SK-N-MC (cell line): ENCODE measurements at regions not wholly inside any gene's neighbourhood (a gene's known extent, or its start where the extent isn't known, plus 50 kb on each side); places are given as distances from the start of the nearest gene placed in this dataset.
"Not testable (repeated sequence)": the region's sequence is repeated elsewhere in the genome, so short reads cannot be mapped to it uniquely, and the experiment has no call there.

Source experiments
- DNase-seq: peaks from one replicate; pipeline ENCODE4 v3.0.0-alpha.2; 2011; ENCODE audit warnings: low read depth, low spot score
- H3K27ac ChIP-seq: fragments of 200-600 bp; sonication (generic); 2 replicates; pipeline ENCODE4 v1.5.1; 2016; ENCODE audit warnings: mixed run types
- H3K36me3 ChIP-seq: fragments of 200-600 bp; sonication (generic); 2 replicates; pipeline ENCODE4 v1.6.1; 2017; ENCODE audit warnings: antibody characterized with exemption, low read length, mixed read lengths; ENCODE audit not compliant: insufficient read depth
- H3K4me3 ChIP-seq: fragments of 200-600 bp; sonication (generic); 2 replicates; pipeline ENCODE4 v1.5.1; 2016
- H3K9ac ChIP-seq: fragments of 200-600 bp; sonication (generic); 2 replicates; pipeline ENCODE4 v1.8.0; 2017; ENCODE audit warnings: mixed run types, mixed read lengths; ENCODE audit not compliant: insufficient read length
- H3K9me3 ChIP-seq: fragments of 200-600 bp; sonication (generic); 2 replicates; pipeline ENCODE4 v1.6.1; 2017; ENCODE audit warnings: low read depth, mild to moderate bottlenecking, antibody characterized with exemption, low read length, moderate library complexity, mixed read lengths
- EZH2 ChIP-seq: fragments of 200-600 bp; sonication (generic); IDR thresholded peaks from one replicate; pipeline ENCODE4 v1.6.1; 2017; ENCODE audit warnings: antibody characterized with exemption
- FOXP2 ChIP-seq: optimal IDR thresholded peaks from 2 replicates; pipeline ENCODE3; 2011; ENCODE audit warnings: mild to moderate bottlenecking, moderate library complexity; ENCODE audit not compliant: insufficient read depth; ENCODE audit errors: extremely low read length, control extremely low read depth
- POLR2AphosphoS5 ChIP-seq: IDR thresholded peaks from 2 replicates; pipeline ENCODE4 v1.6.1; 2012; ENCODE audit warnings: mild to moderate bottlenecking, low read depth, low read length, borderline replicate concordance

- Histone ChIP-seq H3K27ac (no peak overlapping the region), H3K9ac (no peak overlapping the region), H3K4me3 (no peak overlapping the region), H3K36me3 (no peaks in the 10 kb centered on the region), H3K9me3 (no peaks in the 10 kb centered on the region)
- DNase-seq, result no peak
- TF ChIP-seq POLR2AphosphoS5 (no peak), FOXP2 (no peak), EZH2 (no peak)
These were observed 212.9 kb downstream of the SYT10 start for GRCh38 chr12:33226671-33227070.

- no peaks in the 10 kb centered on the region for H3K36me3 ChIP-seq
- no peak overlapping the region for H3K27ac ChIP-seq
- no peak for TF ChIP-seq EZH2
- no peak for TF ChIP-seq POLR2AphosphoS5
- TF ChIP-seq FOXP2, result no peak
- no peak for DNase-seq
- no peak overlapping the region for H3K9ac ChIP-seq
- H3K9me3 ChIP-seq, result no peaks in the 10 kb centered on the region
- no peak overlapping the region for H3K4me3 ChIP-seq
These were observed 215.7 kb downstream of the SYT10 start for GRCh38 chr12:33223956-33224355.

GRCh38 chr12:33222357-33222756, 217.3 kb downstream of the SYT10 start:
- Histone ChIP-seq H3K36me3 (no peaks in the 10 kb centered on the region), H3K9ac (no peak overlapping the region), H3K27ac (no peak overlapping the region), H3K4me3 (no peak overlapping the region), H3K9me3 (no peaks in the 10 kb centered on the region)
- no peak for TF ChIP-seq POLR2AphosphoS5
- no peak for TF ChIP-seq FOXP2
- TF ChIP-seq EZH2, result no peak
- no peak for DNase-seq

GRCh38 chr12:33205981-33206380, 233.6 kb downstream of the SYT10 start:
- H3K36me3 ChIP-seq, result no peaks in the 10 kb centered on the region
- TF ChIP-seq EZH2, result no peak
- H3K9ac ChIP-seq, result no peak overlapping the region
- no peak overlapping the region for H3K27ac ChIP-seq
- H3K4me3 ChIP-seq, result no peak overlapping the region
- DNase-seq, result no peak
- no peaks in the 10 kb centered on the region for H3K9me3 ChIP-seq

GRCh38 chr12:33194389-33194788, 245.2 kb downstream of the SYT10 start:
- H3K9ac ChIP-seq, H3K9me3 ChIP-seq, DNase-seq, H3K4me3 ChIP-seq, H3K27ac ChIP-seq, H3K36me3 ChIP-seq: not testable (repeated sequence)

- Histone ChIP-seq H3K9ac (no peak overlapping the region), H3K36me3 (no peaks in the 10 kb centered on the region), H3K9me3 (no peaks in the 10 kb centered on the region), H3K4me3 (no peak overlapping the region), H3K27ac (no peak overlapping the region)
- no peak for DNase-seq
- TF ChIP-seq FOXP2, result no peak
- TF ChIP-seq POLR2AphosphoS5, result no peak
- no peak for TF ChIP-seq EZH2
These were observed 247.4 kb downstream of the SYT10 start for GRCh38 chr12:33192226-33192625.

GRCh38 chr12:33187409-33187808, 252.2 kb downstream of the SYT10 start:
- H3K4me3 ChIP-seq, result no peak overlapping the region
- H3K9ac ChIP-seq, result no peak overlapping the region
- H3K36me3 ChIP-seq, result no peaks in the 10 kb centered on the region
- H3K9me3 ChIP-seq, result no peaks in the 10 kb centered on the region
- no peak for TF ChIP-seq EZH2
- TF ChIP-seq POLR2AphosphoS5, result no peak
- no peak for TF ChIP-seq FOXP2
- DNase-seq, result no peak
- no peak overlapping the region for H3K27ac ChIP-seq

- H3K9me3 ChIP-seq, result no peaks in the 10 kb centered on the region
- no peak for TF ChIP-seq EZH2
- no peak for TF ChIP-seq FOXP2
- no peak for TF ChIP-seq POLR2AphosphoS5
- DNase-seq, result no peak
- H3K4me3 ChIP-seq, result no peak overlapping the region
- H3K9ac ChIP-seq, result no peak overlapping the region
- H3K27ac ChIP-seq, result no peak overlapping the region
- H3K36me3 ChIP-seq, result no peaks in the 10 kb centered on the region
These were observed 255.5 kb downstream of the SYT10 start for GRCh38 chr12:33184161-33184560.

- DNase-seq, result no peak
- Histone ChIP-seq H3K9me3 (no peaks in the 10 kb centered on the region), H3K4me3 (no peak overlapping the region), H3K27ac (no peak overlapping the region), H3K9ac (no peak overlapping the region), H3K36me3 (no peaks in the 10 kb centered on the region)
- TF ChIP-seq POLR2AphosphoS5 (no peak), EZH2 (no peak), FOXP2 (no peak)
These were observed 257.1 kb downstream of the SYT10 start for GRCh38 chr12:33182485-33182884.

GRCh38 chr12:33180918-33181317, 258.7 kb downstream of the SYT10 start:
- TF ChIP-seq FOXP2 (no peak), EZH2 (no peak), POLR2AphosphoS5 (no peak)
- Histone ChIP-seq H3K36me3 (no peaks in the 10 kb centered on the region), H3K4me3 (no peak overlapping the region), H3K9ac (no peak overlapping the region), H3K9me3 (no peaks in the 10 kb centered on the region), H3K27ac (no peak overlapping the region)
- DNase-seq, result no peak

- H3K9me3 ChIP-seq, H3K4me3 ChIP-seq, H3K9ac ChIP-seq, DNase-seq, H3K36me3 ChIP-seq, H3K27ac ChIP-seq: not testable (repeated sequence)
These were observed 269.7 kb upstream of the PKP2 start for GRCh38 chr12:33166260-33166659.
